ENCODE measurements at regions not wholly inside any gene's neighbourhood (a gene's known extent, or its start where the extent isn't known, plus 50 kb on each side); places are given as distances from the start of the nearest gene placed in this dataset.

GRCh38 chr4:111773858-111774257 lies 371.4 kb upstream of the FAM241A start:
- TF ChIP-seq CEBPB (IDR thresholded peaks at IDR 0.05) (0 out of 2 replicates have a peak, but pooled peaks have one; percentile 15), TEAD4 (IDR thresholded peaks at IDR 0.05) (no peak), YY1 (IDR thresholded peaks at IDR 0.05; ENCODE audit: low read depth) (no peak), TAF1 (IDR thresholded peaks at IDR 0.05; ENCODE audit: low read depth) (no peak), CREB1 (IDR thresholded peaks at IDR 0.05; ENCODE audit: low read depth) (no peak)
- TF ChIP-seq, protein P1, sequence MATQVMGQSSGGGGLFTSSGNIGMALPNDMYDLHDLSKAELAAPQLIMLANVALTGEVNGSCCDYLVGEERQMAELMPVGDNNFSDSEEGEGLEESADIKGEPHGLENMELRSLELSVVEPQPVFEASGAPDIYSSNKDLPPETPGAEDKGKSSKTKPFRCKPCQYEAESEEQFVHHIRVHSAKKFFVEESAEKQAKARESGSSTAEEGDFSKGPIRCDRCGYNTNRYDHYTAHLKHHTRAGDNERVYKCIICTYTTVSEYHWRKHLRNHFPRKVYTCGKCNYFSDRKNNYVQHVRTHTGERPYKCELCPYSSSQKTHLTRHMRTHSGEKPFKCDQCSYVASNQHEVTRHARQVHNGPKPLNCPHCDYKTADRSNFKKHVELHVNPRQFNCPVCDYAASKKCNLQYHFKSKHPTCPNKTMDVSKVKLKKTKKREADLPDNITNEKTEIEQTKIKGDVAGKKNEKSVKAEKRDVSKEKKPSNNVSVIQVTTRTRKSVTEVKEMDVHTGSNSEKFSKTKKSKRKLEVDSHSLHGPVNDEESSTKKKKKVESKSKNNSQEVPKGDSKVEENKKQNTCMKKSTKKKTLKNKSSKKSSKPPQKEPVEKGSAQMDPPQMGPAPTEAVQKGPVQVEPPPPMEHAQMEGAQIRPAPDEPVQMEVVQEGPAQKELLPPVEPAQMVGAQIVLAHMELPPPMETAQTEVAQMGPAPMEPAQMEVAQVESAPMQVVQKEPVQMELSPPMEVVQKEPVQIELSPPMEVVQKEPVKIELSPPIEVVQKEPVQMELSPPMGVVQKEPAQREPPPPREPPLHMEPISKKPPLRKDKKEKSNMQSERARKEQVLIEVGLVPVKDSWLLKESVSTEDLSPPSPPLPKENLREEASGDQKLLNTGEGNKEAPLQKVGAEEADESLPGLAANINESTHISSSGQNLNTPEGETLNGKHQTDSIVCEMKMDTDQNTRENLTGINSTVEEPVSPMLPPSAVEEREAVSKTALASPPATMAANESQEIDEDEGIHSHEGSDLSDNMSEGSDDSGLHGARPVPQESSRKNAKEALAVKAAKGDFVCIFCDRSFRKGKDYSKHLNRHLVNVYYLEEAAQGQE (IDR thresholded peaks at IDR 0.05; ENCODE audit: low read depth) = no peak
- TF ChIP-seq, protein P2, sequence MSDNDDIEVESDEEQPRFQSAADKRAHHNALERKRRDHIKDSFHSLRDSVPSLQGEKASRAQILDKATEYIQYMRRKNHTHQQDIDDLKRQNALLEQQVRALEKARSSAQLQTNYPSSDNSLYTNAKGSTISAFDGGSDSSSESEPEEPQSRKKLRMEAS (IDR thresholded peaks at IDR 0.05) = no peak

DNA sequence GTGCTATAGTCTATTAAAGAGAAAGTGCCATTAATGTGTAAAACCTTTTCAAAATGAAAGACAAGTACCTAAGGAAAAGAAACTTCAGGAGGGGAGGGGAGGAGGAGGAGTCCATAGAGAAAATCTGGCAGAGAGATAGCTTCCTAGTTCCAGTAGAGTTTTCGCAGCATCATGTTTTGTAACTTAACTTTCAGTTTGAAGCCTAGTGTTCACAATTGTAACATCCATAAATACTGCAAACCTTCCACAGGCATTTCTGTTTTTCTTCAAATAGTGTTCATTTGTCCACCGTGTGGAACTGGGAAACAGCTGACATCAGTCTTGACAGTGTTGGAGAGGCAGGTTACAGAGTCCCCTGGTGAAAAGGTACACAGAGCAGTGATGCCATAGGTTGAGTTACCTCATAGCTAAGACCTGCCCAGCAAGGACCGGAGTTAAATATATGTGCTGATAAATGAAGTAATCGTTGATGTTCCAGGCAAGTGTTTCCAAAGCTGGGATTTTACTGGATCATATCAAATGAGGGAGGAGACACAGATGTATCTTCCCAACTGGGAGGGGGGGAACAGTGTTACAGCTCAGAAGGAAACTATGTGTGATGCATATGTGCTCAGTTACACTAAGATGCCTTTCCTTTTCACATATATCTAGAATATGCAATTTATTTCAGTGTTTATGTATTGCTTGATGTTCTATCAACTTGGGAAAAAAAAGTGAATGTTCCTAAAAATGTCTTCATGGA lies 369.5 kb upstream of the FAM241A start:
- TF ChIP-seq ZBTB7A (IDR thresholded peaks at IDR 0.05; ENCODE audit: low read depth) (no peak), EGR1 (IDR thresholded peaks at IDR 0.05) (no peak), CREB1 (IDR thresholded peaks at IDR 0.05; ENCODE audit: low read depth) (no peak), TAF1 (IDR thresholded peaks at IDR 0.05; ENCODE audit: low read depth) (no peak), CEBPB (IDR thresholded peaks at IDR 0.05) (no peak), YY1 (IDR thresholded peaks at IDR 0.05; ENCODE audit: low read depth) (no peak)

DNA sequence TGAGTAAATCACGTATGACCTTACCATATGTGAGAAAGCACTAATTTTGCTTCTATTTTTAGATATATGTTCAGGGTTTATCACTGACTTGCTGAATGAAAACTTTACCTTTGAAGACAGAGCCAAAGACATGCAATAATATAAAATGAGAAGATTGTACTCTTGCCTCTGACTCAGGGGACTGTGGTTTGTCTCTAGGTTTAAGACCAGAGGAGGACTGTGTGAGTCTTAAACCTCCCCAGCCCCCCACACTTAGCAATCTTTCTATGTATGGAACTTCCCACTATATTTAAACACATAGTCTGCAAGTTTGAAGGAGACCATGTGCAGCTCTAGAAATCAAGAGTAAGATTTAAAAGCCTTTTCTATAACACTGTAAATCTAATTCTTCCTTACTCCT lies 368.7 kb upstream of the FAM241A start:
- no peak for TF ChIP-seq RAD21 (IDR thresholded peaks at IDR 0.05; ENCODE audit: low read depth)
- TF ChIP-seq, protein P3, sequence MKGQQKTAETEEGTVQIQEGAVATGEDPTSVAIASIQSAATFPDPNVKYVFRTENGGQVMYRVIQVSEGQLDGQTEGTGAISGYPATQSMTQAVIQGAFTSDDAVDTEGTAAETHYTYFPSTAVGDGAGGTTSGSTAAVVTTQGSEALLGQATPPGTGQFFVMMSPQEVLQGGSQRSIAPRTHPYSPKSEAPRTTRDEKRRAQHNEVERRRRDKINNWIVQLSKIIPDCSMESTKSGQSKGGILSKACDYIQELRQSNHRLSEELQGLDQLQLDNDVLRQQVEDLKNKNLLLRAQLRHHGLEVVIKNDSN (IDR thresholded peaks at IDR 0.05) = no peak
- TF ChIP-seq EP300 (IDR thresholded peaks at IDR 0.05; ENCODE audit: borderline replicate concordance) = no peak
- TF ChIP-seq YY1 (IDR thresholded peaks at IDR 0.05; ENCODE audit: low read depth) = no peak
- TF ChIP-seq TAF1 (IDR thresholded peaks at IDR 0.05; ENCODE audit: low read depth) = no peak
- TF ChIP-seq EGR1 (IDR thresholded peaks at IDR 0.05) = no peak
- TF ChIP-seq TCF12 (IDR thresholded peaks at IDR 0.05; ENCODE audit: low read depth) = no peak
- TF ChIP-seq FOXM1 (IDR thresholded peaks at IDR 0.05; ENCODE audit: borderline replicate concordance, low read depth) = no peak
- TF ChIP-seq CEBPB (IDR thresholded peaks at IDR 0.05) = no peak
- TF ChIP-seq, protein P1 (IDR thresholded peaks at IDR 0.05; ENCODE audit: low read depth) = no peak
- no peak for TF ChIP-seq ZBTB7A (IDR thresholded peaks at IDR 0.05; ENCODE audit: low read depth)

- TF ChIP-seq RAD21 (IDR thresholded peaks at IDR 0.05; ENCODE audit: low read depth) (peak; percentile 24; the same call in 1 of the 2 replicates), YY1 (IDR thresholded peaks at IDR 0.05; ENCODE audit: low read depth) (no peak)
These were observed 366.7 kb upstream of the FAM241A start for GRCh38 chr4:111778543-111778942.

DNA sequence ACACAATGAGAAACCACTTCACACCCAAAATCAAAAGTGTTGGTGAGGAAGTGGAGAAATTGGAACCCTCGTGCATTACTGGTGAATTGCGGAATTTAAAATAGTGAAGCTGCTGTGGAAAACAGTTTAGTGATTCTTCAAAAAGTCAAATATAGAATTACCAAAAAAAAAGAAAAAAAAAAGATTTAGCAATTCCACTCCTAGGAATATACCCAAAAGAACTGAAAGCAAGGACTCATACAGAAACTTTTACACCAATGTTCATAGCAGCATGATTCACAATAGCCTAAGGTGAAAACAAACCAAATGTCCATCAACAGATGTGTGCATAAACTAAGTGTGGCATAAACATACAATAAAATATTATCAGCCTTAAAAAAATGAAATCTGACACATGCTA lies 364.3 kb upstream of the FAM241A start:
- no peak for TF ChIP-seq FOXM1 (IDR thresholded peaks at IDR 0.05; ENCODE audit: borderline replicate concordance, low read depth)
- no peak for TF ChIP-seq EP300 (IDR thresholded peaks at IDR 0.05; ENCODE audit: borderline replicate concordance)
- TF ChIP-seq EGR1 (IDR thresholded peaks at IDR 0.05) = no peak
- no peak for TF ChIP-seq RAD21 (IDR thresholded peaks at IDR 0.05; ENCODE audit: low read depth)
- TF ChIP-seq, protein P3 (IDR thresholded peaks at IDR 0.05) = no peak
- no peak for TF ChIP-seq TAF1 (IDR thresholded peaks at IDR 0.05; ENCODE audit: low read depth)
- no peak for TF ChIP-seq TCF12 (IDR thresholded peaks at IDR 0.05; ENCODE audit: low read depth)
- no peak for TF ChIP-seq YY1 (IDR thresholded peaks at IDR 0.05; ENCODE audit: low read depth)
- TF ChIP-seq CREB1 (IDR thresholded peaks at IDR 0.05; ENCODE audit: low read depth) = no peak
- TF ChIP-seq, protein P1 (IDR thresholded peaks at IDR 0.05; ENCODE audit: low read depth) = no peak
- TF ChIP-seq TEAD4 (IDR thresholded peaks at IDR 0.05) = no peak
- no peak for TF ChIP-seq CEBPB (IDR thresholded peaks at IDR 0.05)
- TF ChIP-seq, protein P2 (IDR thresholded peaks at IDR 0.05) = no peak
- no peak for TF ChIP-seq ZBTB7A (IDR thresholded peaks at IDR 0.05; ENCODE audit: low read depth)
- no peak for TF ChIP-seq NFIC (IDR thresholded peaks at IDR 0.05)

Measured in Ishikawa (cell line).